SK-MEL-5 (cell line): ENCODE measurements at regions not wholly inside any gene's neighbourhood (a gene's known extent, or its start where the extent isn't known, plus 50 kb on each side); places are given as distances from the start of the nearest gene placed in this dataset.
A peak's percentile ranks its signal among the peaks of the same experiment; 100 is the strongest.

Source experiments
- DNase-seq: peaks from one replicate; pipeline ENCODE4 v3.0.0-alpha.2; 2016; ENCODE audit warnings: low read depth, low spot score
- in situ Hi-C: cut with HindIII; loops from 2 replicates; pipeline ENCODE4 v1.10.0; 2016; ENCODE audit warnings: low sequenced_read_pairs, high pct_unique_total_duplicates, low pct_unique_long_range_greater_than_20kb

DNA sequence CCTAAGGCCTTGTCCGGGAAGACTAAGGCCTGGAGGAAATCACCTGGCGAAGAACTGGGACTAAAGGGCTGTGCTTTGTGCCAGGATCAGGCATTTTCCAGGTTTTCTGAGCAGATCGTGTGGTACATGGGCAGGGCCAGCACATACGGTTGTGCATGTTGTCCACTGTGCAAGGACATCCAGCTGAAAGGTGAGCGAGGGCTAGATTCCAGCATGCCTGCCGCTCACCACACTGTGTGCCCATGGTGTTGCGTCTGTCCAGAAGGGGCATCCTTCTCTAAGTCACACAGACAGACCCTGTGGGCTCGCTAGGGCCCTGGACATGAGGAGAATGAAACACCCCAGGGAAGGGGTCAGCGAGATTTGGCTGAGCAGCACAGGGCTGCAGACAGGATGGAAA is 80.3 kb upstream of the TAF1B start:
- in situ Hi-C loops, result no loop called here
- DNase-seq, result no peak

- no peak for DNase-seq
- in situ Hi-C loops, result no loop called here
These were observed 79.7 kb upstream of the TAF1B start for GRCh38 chr2:9763356-9764152.

DNA sequence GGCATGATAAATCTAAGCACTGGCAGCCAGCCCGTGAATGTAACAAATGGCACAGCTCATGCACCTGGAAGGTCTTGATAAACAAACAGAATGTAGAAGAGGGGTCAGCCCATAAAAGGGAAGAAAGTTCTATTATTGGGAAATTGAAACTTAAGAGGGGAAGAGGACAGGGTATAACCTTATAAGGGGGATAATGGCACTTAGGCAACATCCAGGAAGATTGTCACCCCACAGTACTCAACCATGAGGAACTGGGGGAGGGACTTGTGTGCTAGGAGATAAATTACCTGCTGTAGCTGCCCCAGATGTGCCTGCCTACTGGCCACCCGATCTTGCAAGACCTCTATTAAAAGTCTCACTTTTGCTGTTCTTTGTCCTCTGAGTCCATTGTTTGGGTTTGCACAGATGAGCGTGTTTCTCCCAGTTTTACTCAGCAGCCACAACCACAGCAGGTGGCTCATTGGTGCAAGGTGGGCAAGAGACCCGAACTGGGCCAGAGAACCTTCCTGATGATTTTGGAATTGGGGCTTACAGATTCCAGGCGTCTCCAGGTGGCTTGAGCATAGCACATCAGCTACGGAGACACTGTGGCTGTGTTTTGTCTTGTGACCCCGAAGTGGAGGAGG is 79.0 kb upstream of the TAF1B start:
- DNase-seq, result no peak
- in situ Hi-C loops, result no loop called here

DNA sequence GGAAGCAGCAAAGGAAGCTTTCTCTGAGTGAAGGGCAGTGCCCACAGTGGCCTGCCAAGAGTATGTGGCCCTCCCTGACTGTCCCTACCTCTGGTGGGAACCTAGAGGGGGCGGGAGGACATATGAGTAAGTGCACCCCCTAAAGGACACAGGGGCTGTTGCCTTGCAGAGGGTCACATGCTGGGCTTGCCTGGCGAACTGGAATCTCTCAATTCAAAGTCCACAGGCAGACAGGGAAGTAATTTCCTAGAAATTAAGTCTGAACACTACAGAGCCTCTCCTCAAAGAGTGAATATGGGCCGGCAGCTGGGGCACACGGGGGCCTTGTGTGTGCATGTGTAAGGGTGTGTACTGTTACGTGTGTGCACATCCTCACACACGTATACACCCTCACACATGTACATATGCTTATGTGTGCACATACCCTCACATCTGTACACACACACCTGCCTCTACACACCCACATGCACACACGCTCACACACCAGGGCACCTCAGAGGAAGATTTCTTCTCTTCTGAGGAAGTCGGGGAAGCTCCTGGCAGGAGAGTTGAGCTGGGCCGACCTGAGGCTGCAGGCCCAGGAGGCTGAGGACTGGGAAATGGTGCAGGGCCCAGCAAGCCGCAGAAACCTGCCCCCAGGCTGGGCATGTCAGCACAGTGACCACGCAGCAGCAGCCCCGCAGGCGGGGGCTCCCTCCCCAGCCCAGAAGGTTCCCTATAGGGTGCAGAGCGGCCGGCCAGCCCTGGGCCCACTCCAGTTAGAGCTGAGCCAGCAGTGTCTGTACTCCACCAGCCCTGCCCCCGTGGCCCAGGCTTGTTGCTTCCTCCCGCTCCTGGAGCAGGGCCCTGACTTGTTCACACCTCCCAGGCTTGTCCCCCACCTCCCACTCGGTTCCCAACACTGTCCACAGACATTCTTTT is 77.4 kb upstream of the TAF1B start:
- no peak for DNase-seq
- in situ Hi-C loops, result no loop called here

- in situ Hi-C loops, result no loop called here
- no peak for DNase-seq
These were observed 75.5 kb upstream of the TAF1B start for GRCh38 chr2:9767656-9768281.

DNA sequence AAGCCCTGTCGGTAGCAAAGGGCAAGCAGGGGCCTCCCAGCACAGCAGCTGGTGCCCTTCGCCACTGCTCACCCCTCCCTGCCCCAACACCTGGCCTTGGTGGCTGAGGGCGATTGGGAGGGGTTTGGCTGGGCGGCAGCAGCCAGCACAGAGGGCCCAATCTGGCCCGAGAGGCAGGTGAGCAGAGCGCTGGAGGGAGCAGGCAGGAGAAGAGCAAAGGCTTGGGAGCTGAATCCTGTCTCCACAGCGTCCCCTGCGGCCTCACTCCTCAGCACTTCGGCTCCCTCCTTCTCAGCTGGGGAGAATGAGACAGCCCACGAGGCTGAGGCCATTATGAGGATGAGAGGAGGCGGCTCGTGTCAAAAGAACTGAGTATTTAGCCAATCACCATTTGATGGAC is 74.9 kb upstream of the TAF1B start:
- in situ Hi-C loops, result no loop called here

GRCh38 chr2:9769171-9770005 is 73.9 kb upstream of the TAF1B start:
- no peak for DNase-seq
- in situ Hi-C loops, result no loop called here

More for the DNA sequence above, 74.9 kb upstream of the TAF1B start:
- DNase-seq, result peak; percentile 27

DNA sequence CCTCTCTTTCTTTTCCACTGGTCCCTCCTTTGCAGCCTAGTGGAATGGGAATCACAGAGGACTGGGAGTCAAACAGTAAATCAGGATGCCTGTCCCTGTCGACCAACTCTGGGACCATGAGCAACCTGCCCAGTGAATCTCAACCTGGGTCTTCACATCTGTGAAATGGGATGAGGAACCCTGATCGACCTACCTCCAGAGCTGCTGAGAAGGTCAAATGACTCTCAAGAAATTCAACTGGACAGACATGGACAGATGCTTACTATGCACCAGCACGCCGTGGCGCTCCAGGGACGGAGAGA is 73.3 kb upstream of the TAF1B start:
- no peak for DNase-seq
- in situ Hi-C loops, result no loop called here

DNA sequence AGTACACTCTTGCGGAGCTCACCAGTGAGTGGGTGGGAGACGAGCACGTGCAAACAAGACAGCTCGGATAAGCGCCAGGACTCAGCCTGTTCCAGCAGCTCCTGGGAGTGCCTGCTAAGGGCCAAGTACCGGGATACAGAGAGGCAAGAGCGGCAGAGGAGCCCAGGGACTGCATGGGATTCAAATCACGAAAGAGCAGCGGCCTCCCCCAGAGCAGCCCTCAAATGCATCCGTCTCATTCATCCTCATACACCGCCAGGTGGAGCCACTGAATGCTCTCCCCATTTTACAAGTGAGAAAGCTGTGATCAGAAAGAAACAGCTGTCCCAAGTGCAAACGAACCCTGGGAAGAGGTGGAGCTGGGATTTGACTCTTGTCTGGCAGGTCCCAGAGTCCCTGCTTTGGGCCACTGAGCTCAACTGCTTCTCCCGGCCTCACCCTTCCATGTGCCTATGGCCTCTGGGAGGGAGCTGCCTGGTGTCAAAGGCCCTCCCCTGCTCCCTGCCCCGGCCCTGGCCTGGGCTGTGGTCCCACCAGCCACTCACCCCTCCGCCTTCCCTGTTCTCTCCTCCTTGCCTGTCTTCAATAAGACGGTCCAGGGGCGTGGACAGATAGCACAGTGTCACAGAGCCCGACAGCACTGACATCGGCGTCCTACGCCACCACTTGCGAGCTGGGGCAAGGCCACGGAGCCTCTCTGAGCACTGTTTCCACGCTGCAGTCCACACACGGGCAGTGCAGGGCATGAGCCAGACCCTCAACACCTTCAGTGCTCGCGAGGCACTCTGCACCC is 72.8 kb upstream of the TAF1B start:
- in situ Hi-C loops, result no loop called here
- DNase-seq, result peak; percentile 85

- no peak for DNase-seq
- in situ Hi-C loops, result no loop called here
These were observed 72.2 kb upstream of the TAF1B start for GRCh38 chr2:9771101-9771449.

DNA sequence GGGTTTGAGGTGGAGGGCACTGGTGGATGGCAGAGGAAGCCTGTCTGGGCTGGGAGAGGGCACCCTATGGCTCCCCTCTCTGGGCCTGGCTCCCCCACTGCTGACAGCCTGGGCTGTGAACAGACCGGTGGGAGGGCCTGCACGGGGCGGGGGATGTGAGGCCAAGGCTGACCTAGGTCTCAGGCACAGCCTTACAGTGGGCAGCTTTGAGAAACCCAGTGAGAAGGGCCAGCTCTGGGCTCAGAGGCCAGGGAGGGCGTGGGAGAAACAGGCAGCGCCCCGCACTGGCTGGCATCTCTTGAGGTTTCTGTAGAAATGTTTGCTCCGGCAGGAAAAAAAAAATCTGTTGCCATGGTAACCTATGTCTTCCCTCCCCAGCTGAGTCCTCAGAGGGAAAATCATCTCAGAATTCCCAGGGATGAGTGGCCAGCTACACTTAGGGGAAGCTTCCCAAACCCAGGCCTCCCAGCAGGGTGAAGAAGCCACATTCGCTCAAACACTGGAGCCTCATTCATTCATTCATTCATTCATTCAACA is 71.7 kb upstream of the TAF1B start:
- in situ Hi-C loops, result no loop called here
- DNase-seq, result peak; percentile 38

DNA sequence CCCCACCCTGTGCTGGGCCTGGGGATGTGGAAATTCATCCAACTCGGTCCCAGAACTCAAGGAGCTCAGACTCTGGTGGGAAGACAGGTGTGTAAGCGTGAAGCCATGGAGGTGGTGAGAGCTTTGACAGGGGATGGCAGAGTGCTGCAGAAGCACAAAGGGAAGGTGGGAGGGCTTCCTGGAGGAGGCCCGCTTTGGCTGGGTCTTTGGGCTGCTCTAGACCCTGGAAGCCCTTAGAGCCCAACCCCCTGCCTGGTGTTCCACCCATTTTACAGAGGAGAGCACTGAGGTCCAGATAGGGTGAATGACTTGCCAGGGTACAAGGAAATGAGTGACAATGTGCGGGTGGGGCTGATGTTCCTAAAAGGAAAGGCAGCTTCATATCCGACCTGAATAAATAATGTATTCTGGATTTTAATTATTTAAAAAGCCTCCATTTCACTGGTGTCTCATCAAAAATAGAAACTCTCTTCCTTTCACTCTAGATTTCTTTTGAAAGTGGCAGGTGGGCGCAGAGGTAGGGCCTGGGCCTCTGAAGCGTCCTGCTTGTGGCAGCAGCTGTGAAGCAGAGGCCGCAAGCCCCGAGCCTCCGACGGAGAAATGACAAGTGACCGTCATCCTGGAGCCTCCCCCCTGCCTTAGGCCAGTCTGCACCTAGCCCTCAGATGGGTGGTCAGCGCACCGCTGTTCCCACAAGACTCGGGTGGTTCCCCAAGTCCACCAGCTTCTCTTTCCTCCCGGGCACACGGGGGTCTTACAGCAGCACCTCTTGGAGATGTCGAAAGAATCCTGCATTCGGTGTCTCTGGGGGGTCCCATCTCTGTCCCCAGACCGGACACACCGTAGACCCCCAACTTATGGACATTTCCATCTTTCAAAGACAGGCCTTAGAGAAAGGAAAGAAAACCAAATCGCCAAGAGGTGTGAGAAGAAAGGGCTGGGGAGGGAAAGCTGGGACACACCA is 71.0 kb upstream of the TAF1B start:
- DNase-seq, result no peak
- in situ Hi-C loops, result no loop called here

DNA sequence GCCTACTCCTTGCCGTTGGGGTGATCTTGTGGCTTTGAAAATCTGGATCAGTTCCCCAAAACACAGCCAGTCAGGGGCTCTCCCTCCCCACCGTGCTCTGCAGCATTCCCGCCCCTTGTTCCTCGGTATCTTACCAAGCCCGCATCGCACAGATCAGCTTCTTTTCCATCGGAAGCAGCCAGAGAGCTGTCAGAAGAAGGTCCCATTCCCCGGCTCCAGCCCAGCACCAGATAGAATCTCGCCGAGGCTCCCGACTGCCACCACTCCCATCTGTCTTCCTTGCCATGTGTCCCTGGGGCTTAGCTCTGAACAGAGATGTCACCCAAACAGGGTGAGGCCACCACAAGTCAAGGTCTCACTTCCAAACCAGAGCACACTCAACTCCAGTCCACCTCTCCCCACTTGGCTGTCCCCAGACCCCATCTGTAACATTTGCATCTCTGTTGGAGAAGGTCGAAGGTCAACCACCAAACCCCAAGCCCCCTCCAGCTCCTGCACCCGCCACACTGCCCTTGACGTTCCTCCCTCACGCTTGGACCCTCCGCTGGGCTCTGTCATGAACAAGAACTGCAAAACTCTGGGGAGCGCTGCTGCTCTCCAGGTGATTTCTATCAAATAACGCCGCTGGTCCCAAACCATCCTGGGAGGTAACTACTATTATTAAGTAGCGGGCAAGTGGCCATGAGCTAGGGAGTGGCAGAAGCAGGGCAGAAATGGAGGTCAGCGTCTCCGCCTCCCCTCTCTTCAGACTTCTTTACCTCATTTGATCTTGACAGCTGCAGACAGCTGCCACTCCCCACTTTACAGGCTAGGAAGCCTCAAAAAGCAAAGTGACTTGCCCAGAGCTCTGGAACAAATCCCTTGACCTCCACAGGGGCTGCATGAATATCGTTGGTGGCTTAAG is 70.0 kb upstream of the TAF1B start:
- in situ Hi-C loops, result no loop called here
- no peak for DNase-seq

DNA sequence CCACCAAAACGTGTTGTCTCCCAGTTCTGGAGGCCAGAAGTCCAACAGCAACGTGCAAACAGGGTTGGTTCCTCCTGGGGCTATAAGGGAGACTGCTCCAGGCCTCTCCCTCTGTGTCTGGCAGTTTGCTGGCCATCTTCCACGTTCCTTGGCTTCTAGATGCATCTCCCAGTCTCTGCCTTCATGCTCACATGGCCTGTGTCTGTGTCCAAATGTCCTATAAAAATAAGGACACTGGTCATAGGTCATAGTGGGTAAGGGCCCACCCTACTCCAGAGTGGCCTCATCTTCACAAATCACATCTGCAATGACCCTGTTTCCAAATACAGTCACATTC is 69.4 kb upstream of the TAF1B start:
- DNase-seq, result no peak
- in situ Hi-C loops, result no loop called here

DNA sequence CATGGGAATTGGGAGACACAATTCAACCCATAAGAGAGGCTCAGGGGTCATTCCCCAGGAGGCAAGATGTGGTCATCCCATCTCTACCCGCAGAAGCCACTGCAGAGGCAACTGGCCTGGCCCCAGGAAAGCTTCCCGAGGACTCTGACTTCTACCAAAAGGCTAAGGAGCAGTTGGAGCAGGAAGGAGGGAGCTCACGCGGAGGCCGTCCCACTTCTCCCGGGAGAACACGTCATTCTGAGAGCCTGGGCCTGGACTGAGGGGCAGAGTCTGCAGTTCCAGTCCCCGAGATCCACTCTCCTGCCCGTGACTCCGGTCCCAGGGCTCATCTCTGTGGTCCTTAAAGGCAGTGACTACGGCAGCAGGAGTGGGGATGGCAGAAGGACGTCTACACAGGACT is 69.0 kb upstream of the TAF1B start:
- in situ Hi-C loops, result no loop called here
- DNase-seq, result no peak
